PFSK-1 (cell line): ENCODE measurements at regions not wholly inside any gene's neighbourhood (a gene's known extent, or its start where the extent isn't known, plus 50 kb on each side); places are given as distances from the start of the nearest gene placed in this dataset.

ENCODE experiments used
- FOXP2 ChIP-seq: optimal IDR thresholded peaks from 2 replicates; pipeline ENCODE3; 2011; ENCODE audit warnings: borderline replicate concordance, control low read depth, inconsistent platforms; ENCODE audit not compliant: insufficient read depth; ENCODE audit errors: extremely low read length, extremely low read depth
- POLR2AphosphoS5 ChIP-seq: IDR thresholded peaks from 2 replicates; pipeline ENCODE4 v1.6.1; 2012; ENCODE audit warnings: low read depth, mild to moderate bottlenecking, control low read depth, low read length, moderate library complexity
- SIN3A ChIP-seq: IDR thresholded peaks from 2 replicates; pipeline ENCODE4 v1.6.1; 2012; ENCODE audit warnings: mild to moderate bottlenecking, low read length, moderate library complexity, borderline replicate concordance; ENCODE audit not compliant: insufficient read depth
- TAF1 ChIP-seq: IDR thresholded peaks from 2 replicates; pipeline ENCODE4 v1.6.1; 2012; ENCODE audit warnings: low read length, control low read depth, borderline replicate concordance; ENCODE audit not compliant: insufficient read depth
- TF ChIP-seq, protein P1 (sequence below), 2 experiments: IDR thresholded peaks; 2 replicates each; pipeline versions ENCODE4 v1.6.1 to v1.8.0; 2011 to 2012; ENCODE audit warnings: low read depth in 2 of 2, low read length in 2 of 2, control low read depth in 1 of 2, inconsistent platforms in 1 of 2, mild to moderate bottlenecking in 1 of 2, moderate library complexity in 1 of 2; ENCODE audit not compliant: insufficient read depth in 1 of 2

DNA sequence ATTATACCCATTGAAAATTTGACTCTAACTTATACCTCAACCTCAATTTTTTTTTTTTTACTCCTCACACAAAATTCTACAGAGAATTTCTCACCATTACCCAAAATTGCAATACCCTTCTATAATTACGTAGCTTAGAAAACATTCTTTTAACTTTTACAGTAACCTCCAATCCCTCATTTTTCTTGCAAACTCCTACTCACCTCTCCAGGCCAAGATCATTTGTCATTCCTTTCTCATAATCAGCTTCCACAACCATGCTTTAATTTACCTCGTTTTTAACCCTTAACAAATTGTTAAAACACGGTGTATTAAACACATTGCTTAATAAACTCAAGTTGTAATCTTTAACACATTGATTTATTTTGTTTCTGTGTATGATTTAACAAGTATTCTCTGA lies 289.7 kb upstream of the TRAM1L1 start:
- TF ChIP-seq FOXP2 (no peak), POLR2AphosphoS5 (no peak), TAF1 (no peak), SIN3A (no peak)
- TF ChIP-seq, protein P1, sequence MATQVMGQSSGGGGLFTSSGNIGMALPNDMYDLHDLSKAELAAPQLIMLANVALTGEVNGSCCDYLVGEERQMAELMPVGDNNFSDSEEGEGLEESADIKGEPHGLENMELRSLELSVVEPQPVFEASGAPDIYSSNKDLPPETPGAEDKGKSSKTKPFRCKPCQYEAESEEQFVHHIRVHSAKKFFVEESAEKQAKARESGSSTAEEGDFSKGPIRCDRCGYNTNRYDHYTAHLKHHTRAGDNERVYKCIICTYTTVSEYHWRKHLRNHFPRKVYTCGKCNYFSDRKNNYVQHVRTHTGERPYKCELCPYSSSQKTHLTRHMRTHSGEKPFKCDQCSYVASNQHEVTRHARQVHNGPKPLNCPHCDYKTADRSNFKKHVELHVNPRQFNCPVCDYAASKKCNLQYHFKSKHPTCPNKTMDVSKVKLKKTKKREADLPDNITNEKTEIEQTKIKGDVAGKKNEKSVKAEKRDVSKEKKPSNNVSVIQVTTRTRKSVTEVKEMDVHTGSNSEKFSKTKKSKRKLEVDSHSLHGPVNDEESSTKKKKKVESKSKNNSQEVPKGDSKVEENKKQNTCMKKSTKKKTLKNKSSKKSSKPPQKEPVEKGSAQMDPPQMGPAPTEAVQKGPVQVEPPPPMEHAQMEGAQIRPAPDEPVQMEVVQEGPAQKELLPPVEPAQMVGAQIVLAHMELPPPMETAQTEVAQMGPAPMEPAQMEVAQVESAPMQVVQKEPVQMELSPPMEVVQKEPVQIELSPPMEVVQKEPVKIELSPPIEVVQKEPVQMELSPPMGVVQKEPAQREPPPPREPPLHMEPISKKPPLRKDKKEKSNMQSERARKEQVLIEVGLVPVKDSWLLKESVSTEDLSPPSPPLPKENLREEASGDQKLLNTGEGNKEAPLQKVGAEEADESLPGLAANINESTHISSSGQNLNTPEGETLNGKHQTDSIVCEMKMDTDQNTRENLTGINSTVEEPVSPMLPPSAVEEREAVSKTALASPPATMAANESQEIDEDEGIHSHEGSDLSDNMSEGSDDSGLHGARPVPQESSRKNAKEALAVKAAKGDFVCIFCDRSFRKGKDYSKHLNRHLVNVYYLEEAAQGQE (IDR thresholded peaks at IDR 0.05; ENCODE audit: insufficient read depth in 1 of 2, low read depth in 2 of 2, low read length in 2 of 2): no peak

DNA sequence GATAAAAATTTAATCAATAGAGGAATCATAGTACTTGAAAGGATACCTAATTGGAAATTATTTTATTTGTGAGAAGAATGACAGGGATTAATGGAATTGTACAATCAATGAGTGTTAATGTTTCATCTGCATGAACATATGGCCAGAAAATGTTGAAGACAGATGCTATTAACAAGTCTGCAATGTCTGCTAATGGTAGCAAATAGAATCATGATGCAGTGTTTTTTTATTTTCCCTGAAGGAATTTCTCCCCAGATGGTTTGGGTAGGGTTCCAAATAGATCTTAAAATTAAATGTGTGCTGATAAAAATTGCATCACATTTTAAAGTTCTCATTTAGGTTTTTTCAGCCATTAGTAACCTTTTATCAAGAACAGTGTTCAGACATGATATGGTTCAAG lies 291.3 kb upstream of the TRAM1L1 start:
- TF ChIP-seq, protein P1 (IDR thresholded peaks at IDR 0.05; ENCODE audit: insufficient read depth in 1 of 2, low read depth in 2 of 2, low read length in 2 of 2): no peak
- TF ChIP-seq TAF1 (no peak), POLR2AphosphoS5 (no peak), FOXP2 (no peak), SIN3A (no peak)

DNA sequence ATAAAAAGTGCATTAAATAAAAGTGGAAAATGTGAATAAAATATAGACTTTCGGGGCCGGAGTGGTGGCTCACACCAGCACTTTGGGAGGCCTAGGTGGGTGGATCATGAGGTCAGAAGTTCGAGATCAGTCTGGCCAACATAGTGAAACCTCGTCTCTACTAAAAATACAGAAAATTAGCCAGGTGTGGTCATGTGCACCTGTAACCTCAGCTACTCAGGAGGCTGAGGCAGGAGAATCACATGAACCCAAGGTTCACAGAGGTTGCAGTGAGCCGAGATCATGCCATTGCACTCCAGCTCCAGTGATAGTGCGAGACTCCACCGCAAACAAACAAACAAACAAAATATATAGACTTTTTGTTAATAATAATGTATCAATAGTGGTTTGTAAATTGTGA lies 293.6 kb upstream of the TRAM1L1 start:
- TF ChIP-seq POLR2AphosphoS5 (no peak), FOXP2 (no peak), TAF1 (no peak), SIN3A (no peak)
- TF ChIP-seq, protein P1 (IDR thresholded peaks at IDR 0.05; ENCODE audit: insufficient read depth in 1 of 2, low read depth in 2 of 2, low read length in 2 of 2): no peak

GRCh38 chr4:117383468-117383867 lies 298.1 kb upstream of the TRAM1L1 start:
- TF ChIP-seq SIN3A: no peak
- TF ChIP-seq TAF1: no peak
- no peak for TF ChIP-seq POLR2AphosphoS5
- TF ChIP-seq, protein P1 (IDR thresholded peaks at IDR 0.05; ENCODE audit: insufficient read depth in 1 of 2, low read depth in 2 of 2, low read length in 2 of 2): no peak
- no peak for TF ChIP-seq FOXP2

- TF ChIP-seq FOXP2: no peak
- TF ChIP-seq TAF1: no peak
- TF ChIP-seq, protein P1 (IDR thresholded peaks at IDR 0.05; ENCODE audit: insufficient read depth in 1 of 2, low read depth in 2 of 2, low read length in 2 of 2): no peak
- no peak for TF ChIP-seq SIN3A
- TF ChIP-seq POLR2AphosphoS5: no peak
These were observed 300.1 kb upstream of the TRAM1L1 start for GRCh38 chr4:117385526-117385925.
